NCI-H2196 (cell line): ENCODE measurements at regions not wholly inside any gene's neighbourhood (a gene's known extent, or its start where the extent isn't known, plus 50 kb on each side); places are given as distances from the start of the nearest gene placed in this dataset.
"Not testable (repeated sequence)": the region's sequence is repeated elsewhere in the genome, so short reads cannot be mapped to it uniquely, and the experiment has no call there.

Experiments
- DNase-seq: peaks from one replicate; lab custom pipeline; 2025; ENCODE audit not compliant: unreplicated experiment; lab: John Stamatoyannopoulos, UW

- DNase-seq = peak; percentile 64
These were observed 168.3 kb upstream of the AUTS2 start for GRCh38 chr7:69429911-69430383.

- DNase-seq = peak; percentile 37
These were observed 167.8 kb upstream of the AUTS2 start for GRCh38 chr7:69430384-69431021.

- no peak for DNase-seq
These were observed 166.6 kb upstream of the AUTS2 start for GRCh38 chr7:69431626-69432025.

GRCh38 chr7:69432276-69432675, 166.0 kb upstream of the AUTS2 start:
- not testable (repeated sequence) for DNase-seq

GRCh38 chr7:69433081-69433480, 165.2 kb upstream of the AUTS2 start:
- DNase-seq = no peak

- DNase-seq = no peak
These were observed 163.9 kb upstream of the AUTS2 start for GRCh38 chr7:69434398-69434815.

- no peak for DNase-seq
These were observed 162.6 kb upstream of the AUTS2 start for GRCh38 chr7:69435711-69436110.

GRCh38 chr7:69436946-69437345, 161.3 kb upstream of the AUTS2 start:
- DNase-seq = no peak

- DNase-seq = no peak
These were observed 159.5 kb upstream of the AUTS2 start for GRCh38 chr7:69438584-69439412.

- no peak for DNase-seq
These were observed 158.5 kb upstream of the AUTS2 start for GRCh38 chr7:69439636-69440325.

- DNase-seq = no peak
These were observed 157.3 kb upstream of the AUTS2 start for GRCh38 chr7:69440976-69441375.

- no peak for DNase-seq
These were observed 155.1 kb upstream of the AUTS2 start for GRCh38 chr7:69443136-69443535.

- DNase-seq = no peak
These were observed 152.7 kb upstream of the AUTS2 start for GRCh38 chr7:69445541-69445940.

- not testable (repeated sequence) for DNase-seq
These were observed 152.1 kb upstream of the AUTS2 start for GRCh38 chr7:69446213-69446612.

- DNase-seq = no peak
These were observed 150.2 kb upstream of the AUTS2 start for GRCh38 chr7:69448071-69448470.

- DNase-seq = no peak
These were observed 147.8 kb upstream of the AUTS2 start for GRCh38 chr7:69450456-69450855.

GRCh38 chr7:69451715-69452114, 146.6 kb upstream of the AUTS2 start:
- DNase-seq = no peak

GRCh38 chr7:69452797-69453196, 145.5 kb upstream of the AUTS2 start:
- no peak for DNase-seq

GRCh38 chr7:69457595-69458504, 140.4 kb upstream of the AUTS2 start:
- DNase-seq = peak; percentile 20

- no peak for DNase-seq
These were observed 134.2 kb upstream of the AUTS2 start for GRCh38 chr7:69464035-69464434.

GRCh38 chr7:69465262-69465661, 133.0 kb upstream of the AUTS2 start:
- DNase-seq = no peak
